PC-3 (cell line): ENCODE measurements at regions not wholly inside any gene's neighbourhood (a gene's known extent, or its start where the extent isn't known, plus 50 kb on each side); places are given as distances from the start of the nearest gene placed in this dataset.

Experiments used
- ATAC-seq: fragments of 200-7000 bp; cut with Tn5 transposase; 2 replicates; pipeline ENCODE4 v1.9.1; 2020; ENCODE audit warnings: mild to moderate bottlenecking, moderate library complexity
- BruUV-seq: library from RNA; stranded (reverse); fragments of 400-500 nt; replicated peaks from 2 replicates; lab custom pipeline; 2021; lab: Mats Ljungman, UMichigan
- CTCF ChIA-PET: fragments of 300-600 bp; sonication (Branson Sonifier 250); formaldehyde crosslinking; loops from one replicate; lab custom pipeline; 2022; ENCODE audit warnings: antibody characterized with exemption; lab: Charles Lee
- POLR2A ChIA-PET: fragments of 300-600 bp; sonication (Branson Sonifier 250); formaldehyde crosslinking; loops from one replicate; lab custom pipeline; 2022; ENCODE audit warnings: antibody characterized with exemption; ENCODE audit not compliant: unreplicated experiment; lab: Charles Lee
- DNase-seq: peaks from one replicate; pipeline ENCODE4 v3.0.0-alpha.2; 2015
- H2AFZ ChIP-seq: fragments of 300-600 bp; sonication (generic); 2 replicates; pipeline ENCODE4 v1.6.0; 2016; ENCODE audit warnings: antibody characterized with exemption, low read length
- H3F3A ChIP-seq: fragments of 300-600 bp; sonication (generic); one replicate; pipeline ENCODE4 v1.6.0; 2017; ENCODE audit warnings: antibody characterized with exemption, low read length, control low read depth, mild to moderate bottlenecking; ENCODE audit not compliant: unreplicated experiment
- H3K27ac ChIP-seq: fragments of 300-600 bp; sonication (generic); 2 replicates; pipeline ENCODE4 v1.5.1; 2016; ENCODE audit warnings: mild to moderate bottlenecking, low read length
- H3K27me3 ChIP-seq: fragments of 300-600 bp; sonication (generic); 2 replicates; pipeline ENCODE4 v1.6.1; 2016; ENCODE audit warnings: low read length, mixed read lengths
- H3K36me3 ChIP-seq: fragments of 300-600 bp; sonication (generic); 2 replicates; pipeline ENCODE4 v1.6.1; 2016; ENCODE audit warnings: low read depth, mixed run types, low read length, mixed read lengths
- H3K4me1 ChIP-seq: fragments of 300-600 bp; sonication (generic); 2 replicates; pipeline ENCODE4 v1.5.1; 2016; ENCODE audit warnings: low read length; ENCODE audit not compliant: insufficient read depth
- H3K4me2 ChIP-seq: fragments of 300-600 bp; sonication (generic); 2 replicates; pipeline ENCODE4 v1.6.0; 2016; ENCODE audit warnings: low read length
- H3K4me3 ChIP-seq: fragments of 300-600 bp; sonication (generic); 2 replicates; pipeline ENCODE4 v1.5.1; 2016; ENCODE audit warnings: mild to moderate bottlenecking, low read length, mixed read lengths
- H3K79me2 ChIP-seq: fragments of 300-600 bp; sonication (generic); 2 replicates; pipeline ENCODE4 v1.6.1; 2017; ENCODE audit warnings: low read length, mixed read lengths
- H3K9ac ChIP-seq: fragments of 300-600 bp; sonication (generic); 2 replicates; pipeline ENCODE4 v1.6.0; 2016; ENCODE audit warnings: mild to moderate bottlenecking, low read length
- H3K9me2 ChIP-seq: fragments of 300-600 bp; sonication (generic); replicated peaks from 2 replicates; pipeline ENCODE4 v1.6.1; 2016; ENCODE audit warnings: mixed run types, low read length, mixed read lengths
- H3K9me3 ChIP-seq: fragments of 300-600 bp; sonication (generic); 2 replicates; pipeline ENCODE4 v1.6.1; 2016; ENCODE audit warnings: low read length, mixed read lengths
- H4K20me1 ChIP-seq: fragments of 300-600 bp; sonication (generic); 2 replicates; pipeline ENCODE4 v1.6.1; 2016; ENCODE audit warnings: low read length, mixed read lengths
- CTCF ChIP-seq: fragments of 300-600 bp; sonication (generic); conservative IDR thresholded peaks from 2 replicates; pipeline ENCODE4 v1.5.1; 2017; ENCODE audit warnings: antibody characterized with exemption, low read depth, mild to moderate bottlenecking, low read length
- EZH2 ChIP-seq: fragments of 300-600 bp; sonication (generic); IDR thresholded peaks from one replicate; pipeline ENCODE4 v1.6.1; 2017; ENCODE audit warnings: antibody characterized with exemption, mild to moderate bottlenecking, low read length; ENCODE audit not compliant: unreplicated experiment
- EZH2phosphoT487 ChIP-seq: fragments of 300-600 bp; sonication (generic); IDR thresholded peaks from 2 replicates; pipeline ENCODE4 v1.6.1; 2018; ENCODE audit warnings: mild to moderate bottlenecking, antibody characterized with exemption, low read length, borderline replicate concordance
- intact Hi-C: fragments of 100-400 bp; cut with micrococcal nuclease; formaldehyde crosslinking; loops from 2 replicates; pipeline ENCODE4 v1.9.0; 2023

- intact Hi-C loops, result no loop called here
Measured at GRCh38 chr20:24817351-24817750, 131.7 kb upstream of the CST7 start.

GRCh38 chr20:24818056-24818455, 131.0 kb upstream of the CST7 start:
- DNase-seq (no peak), ATAC-seq (no peak)
- H3K4me3 ChIP-seq, result no peak overlapping the region
- no peak overlapping the region for H3K9ac ChIP-seq
- H3K9me3 ChIP-seq, result no peaks in the 10 kb centered on the region
- POLR2A ChIA-PET, result no interaction called here
- intact Hi-C loops, result no loop called here
- no peaks in the 10 kb centered on the region for H3K36me3 ChIP-seq
- no TSS peak for BruUV-seq
- no peak overlapping the region for H3K27ac ChIP-seq
- no peaks in the 10 kb centered on the region for H3K79me2 ChIP-seq
- H2AFZ ChIP-seq, result no peak overlapping the region
- H3K27me3 ChIP-seq, result peaks cover 100% of the 10 kb centered on the region
- no peaks in the 10 kb centered on the region for H3F3A ChIP-seq
- no peaks in the 10 kb centered on the region for H4K20me1 ChIP-seq
- no peaks in the 10 kb centered on the region for H3K9me2 ChIP-seq
- no peaks in the 10 kb centered on the region for H3K4me1 ChIP-seq
- CTCF ChIA-PET, result no interaction called here
- TF ChIP-seq EZH2phosphoT487 (no peak), CTCF (no peak), EZH2 (no peak)
- H3K4me2 ChIP-seq, result no peak overlapping the region

More at GRCh38 chr20:24817351-24817750, 131.7 kb upstream of the CST7 start:
- H3K9ac ChIP-seq, result no peak overlapping the region
- no peaks in the 10 kb centered on the region for H3F3A ChIP-seq
- POLR2A ChIA-PET, result no interaction called here
- H4K20me1 ChIP-seq, result no peaks in the 10 kb centered on the region
- H3K9me3 ChIP-seq, result no peaks in the 10 kb centered on the region
- H3K27ac ChIP-seq, result no peak overlapping the region
- no TSS peak for BruUV-seq
- peaks cover 99% of the 10 kb centered on the region for H3K27me3 ChIP-seq
- CTCF ChIA-PET, result no interaction called here
- H3K4me1 ChIP-seq, result no peaks in the 10 kb centered on the region
- H3K4me3 ChIP-seq, result no peak overlapping the region
- no peak for TF ChIP-seq EZH2
- no peak for TF ChIP-seq CTCF
- no peak for TF ChIP-seq EZH2phosphoT487
- DNase-seq (no peak), ATAC-seq (no peak)
- no peak overlapping the region for H3K4me2 ChIP-seq
- no peaks in the 10 kb centered on the region for H3K79me2 ChIP-seq
- H3K9me2 ChIP-seq, result no peaks in the 10 kb centered on the region
- H3K36me3 ChIP-seq, result no peaks in the 10 kb centered on the region
- H2AFZ ChIP-seq, result no peak overlapping the region

GRCh38 chr20:24819331-24819965, 129.6 kb upstream of the CST7 start:
- TF ChIP-seq CTCF (no peak), EZH2phosphoT487 (no peak), EZH2 (no peak)
- ChIA-PET CTCF (no interaction called here), POLR2A (no interaction called here)
- ATAC-seq (no peak), DNase-seq (no peak)
- Histone ChIP-seq H2AFZ (no peak overlapping the region), H3K4me2 (no peak overlapping the region), H3K27me3 (peaks cover 100% of the 10 kb centered on the region), H3K36me3 (no peaks in the 10 kb centered on the region), H4K20me1 (no peaks in the 10 kb centered on the region), H3K79me2 (no peaks in the 10 kb centered on the region), H3K4me1 (no peaks in the 10 kb centered on the region), H3F3A (no peaks in the 10 kb centered on the region), H3K9me2 (no peaks in the 10 kb centered on the region), H3K27ac (no peak overlapping the region), H3K9me3 (no peaks in the 10 kb centered on the region), H3K4me3 (no peak overlapping the region), H3K9ac (no peak overlapping the region)
- intact Hi-C loops, result no loop called here
- no TSS peak for BruUV-seq
